HepG2 (cell line): ENCODE measurements at regions not wholly inside any gene's neighbourhood (a gene's known extent, or its start where the extent isn't known, plus 50 kb on each side); places are given as distances from the start of the nearest gene placed in this dataset.

Experiments
- ASH2L ChIP-seq: fragments of 300-600, 200-600 bp; sonication (generic); IDR thresholded peaks from 2 replicates; pipeline ENCODE4 v1.7.0; 2017; ENCODE audit warnings: low read depth, mild to moderate bottlenecking, moderate library complexity, mixed read lengths, low read length; ENCODE audit not compliant: insufficient read length
- CTCF ChIP-seq: sonication (generic); formaldehyde crosslinking; IDR thresholded peaks from 2 replicates; pipeline ENCODE4 v1.5.0; 2020; ENCODE audit warnings: mild to moderate bottlenecking, missing genetic modification reagents, moderate library complexity
- ISX ChIP-seq: sonication (generic); formaldehyde crosslinking; conservative IDR thresholded peaks from 2 replicates; pipeline ENCODE4 v1.5.0; 2020; ENCODE audit warnings: missing genetic modification reagents
- SMARCC2 ChIP-seq: fragments of 450-650 bp; IDR thresholded peaks from 2 replicates; pipeline ENCODE4 v1.6.1; 2017; ENCODE audit warnings: antibody characterized with exemption, mild to moderate bottlenecking
- ZBTB1 ChIP-seq: sonication (generic); formaldehyde crosslinking; IDR thresholded peaks from 2 replicates; pipeline ENCODE4 v1.4.0; 2020; ENCODE audit warnings: missing genetic modification reagents, borderline replicate concordance
- ZNF780A ChIP-seq: sonication (generic); formaldehyde crosslinking; IDR thresholded peaks from 2 replicates; pipeline ENCODE4 v1.8.0; 2022; ENCODE audit warnings: mild to moderate bottlenecking, missing genetic modification reagents, moderate library complexity
- TF ChIP-seq, protein P1 (sequence below): sonication (generic); formaldehyde crosslinking; IDR thresholded peaks from 2 replicates; pipeline ENCODE4 v1.8.0; 2022; ENCODE audit warnings: mild to moderate bottlenecking, missing genetic modification reagents, moderate library complexity

- TF ChIP-seq ASH2L (no peak), ZNF780A (CRISPR knock-in tag) (no peak), ISX (CRISPR knock-in tag) (no peak), ZBTB1 (no peak), SMARCC2 (no peak), CTCF (CRISPR knock-in tag) (no peak)
- TF ChIP-seq, protein P1, sequence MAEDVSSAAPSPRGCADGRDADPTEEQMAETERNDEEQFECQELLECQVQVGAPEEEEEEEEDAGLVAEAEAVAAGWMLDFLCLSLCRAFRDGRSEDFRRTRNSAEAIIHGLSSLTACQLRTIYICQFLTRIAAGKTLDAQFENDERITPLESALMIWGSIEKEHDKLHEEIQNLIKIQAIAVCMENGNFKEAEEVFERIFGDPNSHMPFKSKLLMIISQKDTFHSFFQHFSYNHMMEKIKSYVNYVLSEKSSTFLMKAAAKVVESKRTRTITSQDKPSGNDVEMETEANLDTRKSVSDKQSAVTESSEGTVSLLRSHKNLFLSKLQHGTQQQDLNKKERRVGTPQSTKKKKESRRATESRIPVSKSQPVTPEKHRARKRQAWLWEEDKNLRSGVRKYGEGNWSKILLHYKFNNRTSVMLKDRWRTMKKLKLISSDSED = no peak
Observed at GRCh38 chr9:105030285-105030684, 102.3 kb upstream of the ABCA1 start.
